Mesendoderm (in vitro differentiated cells): ENCODE measurements at regions not wholly inside any gene's neighbourhood (a gene's known extent, or its start where the extent isn't known, plus 50 kb on each side); places are given as distances from the start of the nearest gene placed in this dataset.

ENCODE experiments used
- DNase-seq: peaks from one replicate; pipeline ENCODE4 v3.0.0; 2013
- H2AK5ac ChIP-seq: 2 replicates; pipeline ENCODE4 v1.6.1; 2013; ENCODE audit warnings: low read length, inconsistent platforms
- H2BK120ac ChIP-seq: 2 replicates; pipeline ENCODE4 v1.6.1; 2013; ENCODE audit warnings: low read depth, mild to moderate bottlenecking, low read length, moderate library complexity, mixed read lengths
- H2BK15ac ChIP-seq: replicated peaks from 2 replicates; pipeline ENCODE4 v1.6.1; 2013; ENCODE audit warnings: low read depth, mild to moderate bottlenecking, moderate library complexity
- H2BK5ac ChIP-seq: 2 replicates; pipeline ENCODE4 v1.6.1; 2013; ENCODE audit warnings: low read length, inconsistent platforms
- H3K18ac ChIP-seq: 2 replicates; pipeline ENCODE4 v1.6.1; 2013; ENCODE audit warnings: mild to moderate bottlenecking, low read length, mixed read lengths
- H3K23ac ChIP-seq: one replicate; pipeline ENCODE4 v1.6.1; 2013; ENCODE audit warnings: low read length
- H3K27ac ChIP-seq: 2 replicates; pipeline ENCODE4 v1.5.1; 2013; ENCODE audit warnings: low read depth, mild to moderate bottlenecking, inconsistent platforms, low read length, moderate library complexity
- H3K27me3 ChIP-seq: 2 replicates; pipeline ENCODE4 v1.6.1; 2013; ENCODE audit warnings: low read length, control low read depth, mild to moderate bottlenecking, inconsistent platforms; ENCODE audit not compliant: insufficient read depth, poor library complexity
- H3K36me3 ChIP-seq: 2 replicates; pipeline ENCODE4 v1.6.1; 2013; ENCODE audit warnings: low read length, inconsistent platforms; ENCODE audit not compliant: control insufficient read depth, insufficient read depth
- H3K4ac ChIP-seq: one replicate; pipeline ENCODE4 v1.6.1; 2013; ENCODE audit warnings: low read depth, mild to moderate bottlenecking, low read length, moderate library complexity
- H3K4me1 ChIP-seq: 2 replicates; pipeline ENCODE4 v1.6.1; 2013; ENCODE audit warnings: low read depth, low read length, inconsistent platforms; ENCODE audit not compliant: control insufficient read depth
- H3K4me2 ChIP-seq: 2 replicates; pipeline ENCODE4 v1.6.1; 2013; ENCODE audit warnings: low read length
- H3K4me3 ChIP-seq: 2 replicates; pipeline ENCODE4 v1.5.1; 2013; ENCODE audit warnings: mild to moderate bottlenecking, low read length
- H3K56ac ChIP-seq: one replicate; pipeline ENCODE4 v1.6.1; 2013; ENCODE audit warnings: low read length
- H3K79me1 ChIP-seq: 2 replicates; pipeline ENCODE4 v1.6.1; 2013; ENCODE audit warnings: low read length, inconsistent platforms
- H3K79me2 ChIP-seq: 2 replicates; pipeline ENCODE4 v1.6.1; 2013; ENCODE audit warnings: mild to moderate bottlenecking, low read length; ENCODE audit not compliant: control insufficient read depth, insufficient read depth
- H3K9ac ChIP-seq: 2 replicates; pipeline ENCODE4 v1.6.1; 2013; ENCODE audit warnings: low read length, inconsistent platforms
- H4K5ac ChIP-seq: one replicate; pipeline ENCODE4 v1.6.1; 2013; ENCODE audit warnings: low read length
- H4K8ac ChIP-seq: one replicate; pipeline ENCODE4 v1.6.1; 2013; ENCODE audit warnings: low read depth, mild to moderate bottlenecking, control low read depth, low read length, moderate library complexity
- WGBS: extraction: QIAGEN DNeasy Blood & Tissue Kit; methylation state at CpG from one replicate; pipeline ENCODE4 v1.1.7; 2013; ENCODE audit warnings: low lambda C conversion rate, missing lambda C conversion rate; ENCODE audit not compliant: insufficient coverage; ENCODE audit errors: extremely low coverage; 5-methylcytosine and 5-hydroxymethylcytosine counted together

- Histone ChIP-seq H3K27me3 (no peaks in the 10 kb centered on the region), H4K5ac (no peak overlapping the region), H3K79me1 (no peaks in the 10 kb centered on the region)
Observed at GRCh38 chr18:59049721-59050660, 89.7 kb upstream of the SEC11C start.

GRCh38 chr18:59050661-59051057 lies 89.0 kb upstream of the SEC11C start:
- H2BK5ac ChIP-seq, result peak overlapping the region; percentile 39
- WGBS, result no CpG with 5 or more reads among the region's 3 CpGs

More at GRCh38 chr18:59049721-59050660, 89.7 kb upstream of the SEC11C start:
- Histone ChIP-seq H3K4me1 (peaks cover 6% of the 10 kb centered on the region), H3K23ac (no peak overlapping the region), H2BK15ac (no peak overlapping the region), H2BK120ac (no peak overlapping the region), H3K9ac (no peak overlapping the region), H3K36me3 (no peaks in the 10 kb centered on the region), H4K8ac (no peak overlapping the region), H2BK5ac (no peak overlapping the region), H3K4me3 (no peak overlapping the region), H3K56ac (peak overlapping the region; percentile 37), H3K4ac (no peak overlapping the region), H3K79me2 (no peaks in the 10 kb centered on the region), H3K4me2 (no peak overlapping the region), H3K18ac (peak overlapping the region; percentile 34), H3K27ac (no peak overlapping the region), H2AK5ac (no peak overlapping the region)
- 100% methylated on average over 1 of the region's 14 CpGs for WGBS
- no peak for DNase-seq

GRCh38 chr18:59051470-59052165 lies 88.1 kb upstream of the SEC11C start:
- H3K79me2 ChIP-seq, result no peaks in the 10 kb centered on the region
- no peak overlapping the region for H3K23ac ChIP-seq
- H3K56ac ChIP-seq, result no peak overlapping the region

More at GRCh38 chr18:59050661-59051057, 89.0 kb upstream of the SEC11C start:
- Histone ChIP-seq H3K18ac (no peak overlapping the region), H3K79me1 (no peaks in the 10 kb centered on the region), H3K27me3 (no peaks in the 10 kb centered on the region), H3K56ac (no peak overlapping the region), H3K4me1 (peaks cover 6% of the 10 kb centered on the region), H3K9ac (no peak overlapping the region), H3K79me2 (no peaks in the 10 kb centered on the region), H3K4me2 (no peak overlapping the region), H4K5ac (no peak overlapping the region), H4K8ac (no peak overlapping the region), H3K27ac (no peak overlapping the region), H2BK15ac (no peak overlapping the region), H3K4ac (no peak overlapping the region), H2BK120ac (no peak overlapping the region), H3K4me3 (no peak overlapping the region), H3K23ac (no peak overlapping the region), H3K36me3 (no peaks in the 10 kb centered on the region), H2AK5ac (no peak overlapping the region)
- DNase-seq, result no peak

GRCh38 chr18:59052965-59053820 lies 86.5 kb upstream of the SEC11C start:
- Histone ChIP-seq H3K23ac (no peak overlapping the region), H3K27me3 (no peaks in the 10 kb centered on the region), H3K4me1 (peaks cover 6% of the 10 kb centered on the region), H3K36me3 (no peaks in the 10 kb centered on the region), H2BK15ac (no peak overlapping the region), H3K79me1 (no peaks in the 10 kb centered on the region), H3K56ac (no peak overlapping the region), H2BK5ac (no peak overlapping the region), H2BK120ac (no peak overlapping the region), H3K4me2 (no peak overlapping the region), H3K79me2 (no peaks in the 10 kb centered on the region), H3K18ac (no peak overlapping the region), H3K4me3 (no peak overlapping the region), H3K9ac (no peak overlapping the region), H4K5ac (no peak overlapping the region), H2AK5ac (no peak overlapping the region), H4K8ac (no peak overlapping the region), H3K27ac (no peak overlapping the region), H3K4ac (no peak overlapping the region)
- no CpG with 5 or more reads among the region's 6 CpGs for WGBS
- DNase-seq, result no peak

More at GRCh38 chr18:59051470-59052165, 88.1 kb upstream of the SEC11C start:
- no peak overlapping the region for H4K8ac ChIP-seq
- H3K4ac ChIP-seq, result no peak overlapping the region
- no peak overlapping the region for H3K18ac ChIP-seq
- no CpG with 5 or more reads among the region's 12 CpGs for WGBS
- no peak overlapping the region for H4K5ac ChIP-seq
- H3K9ac ChIP-seq, result no peak overlapping the region
- H2AK5ac ChIP-seq, result no peak overlapping the region
- H3K4me3 ChIP-seq, result no peak overlapping the region
- no peaks in the 10 kb centered on the region for H3K36me3 ChIP-seq
- H2BK120ac ChIP-seq, result no peak overlapping the region
- no peaks in the 10 kb centered on the region for H3K79me1 ChIP-seq
- H3K27me3 ChIP-seq, result no peaks in the 10 kb centered on the region
- no peak overlapping the region for H2BK15ac ChIP-seq
- H3K27ac ChIP-seq, result no peak overlapping the region
- peaks cover 6% of the 10 kb centered on the region for H3K4me1 ChIP-seq
- DNase-seq, result no peak
- H2BK5ac ChIP-seq, result no peak overlapping the region
- H3K4me2 ChIP-seq, result no peak overlapping the region

GRCh38 chr18:59054496-59055287 lies 85.0 kb upstream of the SEC11C start:
- Histone ChIP-seq H3K27ac (no peak overlapping the region), H3K23ac (no peak overlapping the region), H4K5ac (no peak overlapping the region), H3K56ac (no peak overlapping the region), H3K79me1 (no peaks in the 10 kb centered on the region), H3K4me2 (no peak overlapping the region), H3K36me3 (no peaks in the 10 kb centered on the region), H3K4ac (no peak overlapping the region), H3K4me3 (no peak overlapping the region), H2BK5ac (no peak overlapping the region), H2BK15ac (no peak overlapping the region), H2AK5ac (no peak overlapping the region), H3K79me2 (no peaks in the 10 kb centered on the region), H3K27me3 (no peaks in the 10 kb centered on the region), H4K8ac (no peak overlapping the region), H3K4me1 (no peaks in the 10 kb centered on the region), H2BK120ac (no peak overlapping the region), H3K9ac (no peak overlapping the region), H3K18ac (no peak overlapping the region)
- no peak for DNase-seq
- no CpG with 5 or more reads among the region's 7 CpGs for WGBS
